Ishikawa (cell line): ENCODE measurements at regions not wholly inside any gene's neighbourhood (a gene's known extent, or its start where the extent isn't known, plus 50 kb on each side); places are given as distances from the start of the nearest gene placed in this dataset.

ENCODE experiments used
- CEBPB ChIP-seq: IDR thresholded peaks from 2 replicates; pipeline ENCODE4 v1.6.1; 2012
- EP300 ChIP-seq: IDR thresholded peaks from 2 replicates; pipeline ENCODE4 v1.6.1; 2012; ENCODE audit warnings: borderline replicate concordance
- NFIC ChIP-seq: IDR thresholded peaks from 2 replicates; pipeline ENCODE4 v1.6.1; 2012
- RAD21 ChIP-seq: IDR thresholded peaks from 2 replicates; pipeline ENCODE4 v1.6.1; 2012; ENCODE audit warnings: low read depth
- TAF1 ChIP-seq: IDR thresholded peaks from 2 replicates; pipeline ENCODE4 v1.6.1; 2012; ENCODE audit warnings: low read depth, mild to moderate bottlenecking
- ZBTB7A ChIP-seq: IDR thresholded peaks from 2 replicates; pipeline ENCODE4 v1.6.1; 2012; ENCODE audit warnings: low read depth
- TF ChIP-seq, protein P1 (sequence below): IDR thresholded peaks from 2 replicates; pipeline ENCODE4 v1.6.1; 2012; ENCODE audit warnings: low read depth, mild to moderate bottlenecking

DNA sequence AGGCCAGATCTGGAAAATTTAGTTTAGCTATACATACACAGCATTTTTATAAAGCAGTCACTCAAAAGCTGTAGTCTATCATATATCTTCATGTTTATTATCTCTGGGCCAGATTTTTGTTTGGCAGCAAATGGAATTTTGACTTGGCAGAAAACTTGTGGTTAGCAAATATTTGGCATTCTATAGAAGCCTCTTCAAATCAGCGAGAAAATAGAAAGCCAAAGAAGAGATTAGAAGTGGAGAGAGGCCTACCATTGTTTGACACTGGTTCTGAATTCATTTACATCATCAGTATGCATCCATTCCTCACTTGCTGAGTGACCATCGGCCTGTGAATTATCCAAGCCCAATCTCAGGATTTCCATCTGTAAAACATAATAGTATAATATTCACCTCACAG lies 1077.6 kb downstream of the GALC start:
- TF ChIP-seq RAD21 (no peak), CEBPB (no peak), TAF1 (no peak), NFIC (no peak), EP300 (no peak), ZBTB7A (no peak)
- TF ChIP-seq, protein P1, sequence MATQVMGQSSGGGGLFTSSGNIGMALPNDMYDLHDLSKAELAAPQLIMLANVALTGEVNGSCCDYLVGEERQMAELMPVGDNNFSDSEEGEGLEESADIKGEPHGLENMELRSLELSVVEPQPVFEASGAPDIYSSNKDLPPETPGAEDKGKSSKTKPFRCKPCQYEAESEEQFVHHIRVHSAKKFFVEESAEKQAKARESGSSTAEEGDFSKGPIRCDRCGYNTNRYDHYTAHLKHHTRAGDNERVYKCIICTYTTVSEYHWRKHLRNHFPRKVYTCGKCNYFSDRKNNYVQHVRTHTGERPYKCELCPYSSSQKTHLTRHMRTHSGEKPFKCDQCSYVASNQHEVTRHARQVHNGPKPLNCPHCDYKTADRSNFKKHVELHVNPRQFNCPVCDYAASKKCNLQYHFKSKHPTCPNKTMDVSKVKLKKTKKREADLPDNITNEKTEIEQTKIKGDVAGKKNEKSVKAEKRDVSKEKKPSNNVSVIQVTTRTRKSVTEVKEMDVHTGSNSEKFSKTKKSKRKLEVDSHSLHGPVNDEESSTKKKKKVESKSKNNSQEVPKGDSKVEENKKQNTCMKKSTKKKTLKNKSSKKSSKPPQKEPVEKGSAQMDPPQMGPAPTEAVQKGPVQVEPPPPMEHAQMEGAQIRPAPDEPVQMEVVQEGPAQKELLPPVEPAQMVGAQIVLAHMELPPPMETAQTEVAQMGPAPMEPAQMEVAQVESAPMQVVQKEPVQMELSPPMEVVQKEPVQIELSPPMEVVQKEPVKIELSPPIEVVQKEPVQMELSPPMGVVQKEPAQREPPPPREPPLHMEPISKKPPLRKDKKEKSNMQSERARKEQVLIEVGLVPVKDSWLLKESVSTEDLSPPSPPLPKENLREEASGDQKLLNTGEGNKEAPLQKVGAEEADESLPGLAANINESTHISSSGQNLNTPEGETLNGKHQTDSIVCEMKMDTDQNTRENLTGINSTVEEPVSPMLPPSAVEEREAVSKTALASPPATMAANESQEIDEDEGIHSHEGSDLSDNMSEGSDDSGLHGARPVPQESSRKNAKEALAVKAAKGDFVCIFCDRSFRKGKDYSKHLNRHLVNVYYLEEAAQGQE: no peak
